ENCODE measurements at regions not wholly inside any gene's neighbourhood (a gene's known extent, or its start where the extent isn't known, plus 50 kb on each side); places are given as distances from the start of the nearest gene placed in this dataset.

DNA sequence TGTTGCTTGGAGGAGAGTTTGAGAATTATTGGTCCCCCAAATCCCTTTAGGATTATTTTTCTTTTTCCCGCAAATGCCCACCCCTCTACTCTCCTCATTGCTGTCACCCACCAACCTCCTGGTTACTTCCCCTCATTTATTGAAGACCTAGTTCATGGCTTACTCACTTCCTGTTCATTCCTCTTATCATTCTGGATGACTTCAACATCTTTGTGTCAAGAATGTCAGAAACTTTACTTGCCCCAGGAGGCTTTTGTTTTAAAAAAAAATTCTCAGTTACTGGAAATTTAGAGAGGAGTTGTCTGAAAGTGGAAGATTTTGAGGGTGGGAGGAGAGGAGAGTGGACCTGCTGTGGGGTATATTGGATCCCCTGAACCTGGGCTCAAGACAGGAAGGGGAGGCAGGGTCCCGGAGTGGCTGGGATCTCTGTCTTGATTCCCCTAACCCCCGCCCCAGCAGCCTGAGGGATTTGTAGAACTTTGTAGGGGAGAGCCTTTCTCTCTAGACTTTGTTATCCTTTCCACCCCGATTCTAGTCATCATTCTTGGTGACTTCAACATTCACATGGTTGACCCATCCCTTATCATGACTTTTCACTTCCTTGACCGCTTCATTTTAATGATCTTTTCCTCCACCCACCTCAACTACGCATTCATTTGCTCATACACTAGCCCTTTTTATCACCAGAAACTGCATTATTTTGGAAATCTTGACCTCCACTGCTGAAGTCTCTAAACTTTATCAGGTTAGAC, 69.9 kb upstream of the ESX1 start:
- CTCF ChIA-PET = no interaction called here

DNA sequence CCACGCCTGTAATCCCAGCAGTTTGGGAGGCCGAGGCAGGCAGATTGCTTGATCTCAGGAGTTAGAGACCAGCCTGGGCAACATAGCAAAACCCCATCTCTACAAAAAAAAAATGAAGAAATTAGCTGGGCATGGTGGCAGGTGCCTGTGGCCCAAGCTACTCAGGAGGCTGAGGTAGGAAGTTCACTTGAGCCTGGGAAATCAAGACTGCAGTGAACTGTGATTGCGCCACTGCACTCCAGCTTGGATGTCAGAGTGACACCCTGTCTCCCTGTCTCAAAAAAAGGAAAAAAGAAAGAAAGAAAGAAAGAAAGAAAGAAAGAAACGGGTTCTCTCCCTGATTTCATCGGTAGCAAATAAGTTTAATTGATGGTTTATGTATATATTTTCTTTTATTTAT, 64.6 kb upstream of the ESX1 start:
- ChIA-PET CTCF (no interaction called here), POLR2A (no interaction called here)
- no peak for DNase-seq (ENCODE audit: extremely low spot score)
- TF ChIP-seq BHLHE40 (IDR thresholded peaks at IDR 0.05; ENCODE audit: borderline replicate concordance) (no peak), FOXM1 (IDR thresholded peaks at IDR 0.05; ENCODE audit: borderline replicate concordance) (no peak), ZNF384 (IDR thresholded peaks at IDR 0.05) (no peak), SP1 (IDR thresholded peaks at IDR 0.05) (no peak), FOXK2 (IDR thresholded peaks at IDR 0.05) (no peak), SUZ12 (IDR thresholded peaks at IDR 0.05) (no peak), TARDBP (IDR thresholded peaks at IDR 0.05) (no peak), HDGF (IDR thresholded peaks at IDR 0.05; ENCODE audit: borderline replicate concordance) (no peak), CTBP1 (IDR thresholded peaks at IDR 0.05; ENCODE audit: borderline replicate concordance) (no peak), NFRKB (IDR thresholded peaks at IDR 0.05) (no peak), LEF1 (IDR thresholded peaks at IDR 0.05; ENCODE audit: borderline replicate concordance) (no peak), ELF4 (IDR thresholded peaks at IDR 0.05) (no peak), L3MBTL2 (conservative IDR thresholded peaks at IDR 0.05) (no peak), FOXA1 (IDR thresholded peaks at IDR 0.05) (no peak), ARNT (IDR thresholded peaks at IDR 0.05) (no peak)
- TF ChIP-seq, protein P1, sequence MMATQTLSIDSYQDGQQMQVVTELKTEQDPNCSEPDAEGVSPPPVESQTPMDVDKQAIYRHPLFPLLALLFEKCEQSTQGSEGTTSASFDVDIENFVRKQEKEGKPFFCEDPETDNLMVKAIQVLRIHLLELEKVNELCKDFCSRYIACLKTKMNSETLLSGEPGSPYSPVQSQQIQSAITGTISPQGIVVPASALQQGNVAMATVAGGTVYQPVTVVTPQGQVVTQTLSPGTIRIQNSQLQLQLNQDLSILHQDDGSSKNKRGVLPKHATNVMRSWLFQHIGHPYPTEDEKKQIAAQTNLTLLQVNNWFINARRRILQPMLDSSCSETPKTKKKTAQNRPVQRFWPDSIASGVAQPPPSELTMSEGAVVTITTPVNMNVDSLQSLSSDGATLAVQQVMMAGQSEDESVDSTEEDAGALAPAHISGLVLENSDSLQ (IDR thresholded peaks at IDR 0.05) = no peak

More for the DNA sequence above, 69.9 kb upstream of the ESX1 start:
- TF ChIP-seq SUZ12 (IDR thresholded peaks at IDR 0.05) (no peak), FOXM1 (IDR thresholded peaks at IDR 0.05; ENCODE audit: borderline replicate concordance) (no peak), L3MBTL2 (conservative IDR thresholded peaks at IDR 0.05) (no peak), TARDBP (IDR thresholded peaks at IDR 0.05) (no peak), FOXA1 (IDR thresholded peaks at IDR 0.05) (no peak), FOXK2 (IDR thresholded peaks at IDR 0.05) (no peak), ELF4 (IDR thresholded peaks at IDR 0.05) (no peak)
- no peak for DNase-seq (ENCODE audit: extremely low spot score)
- POLR2A ChIA-PET = no interaction called here

DNA sequence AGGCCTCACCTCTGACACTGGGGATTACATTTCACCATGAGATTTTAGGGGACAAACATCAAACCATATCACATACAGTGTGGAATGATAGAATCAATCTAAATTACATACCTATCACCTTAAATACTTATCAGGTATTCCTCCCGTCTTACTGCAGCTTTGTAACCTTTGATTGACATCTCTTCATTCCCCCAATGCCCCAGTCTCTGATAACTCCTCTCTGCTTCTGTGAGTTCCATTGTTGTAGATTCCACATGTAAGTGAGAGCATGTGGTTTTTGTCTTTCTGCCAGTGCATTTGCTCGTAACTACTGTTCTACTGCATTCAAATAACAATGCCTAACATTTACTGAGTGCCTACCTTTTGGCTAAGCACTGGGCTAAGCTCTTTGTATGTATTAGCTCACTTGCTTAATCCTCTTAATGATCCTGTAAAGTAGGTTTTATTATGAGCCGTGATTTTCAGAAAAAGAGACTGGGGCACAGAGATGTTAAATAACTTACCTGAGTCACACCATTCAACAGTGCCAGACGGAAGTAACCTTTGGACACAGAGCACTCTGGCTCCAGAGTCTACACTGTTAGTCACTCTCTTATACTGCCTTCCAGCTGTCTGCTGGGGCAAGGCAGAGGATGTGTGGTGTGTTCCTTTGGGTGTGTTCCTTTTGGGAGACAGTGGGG, 63.7 kb upstream of the ESX1 start:
- no peak for DNase-seq (ENCODE audit: extremely low spot score)
- TF ChIP-seq, protein P1 (IDR thresholded peaks at IDR 0.05) = peak; percentile 53
- TF ChIP-seq SUZ12 (IDR thresholded peaks at IDR 0.05) (no peak), TARDBP (IDR thresholded peaks at IDR 0.05) (no peak)
- CTCF ChIA-PET = no interaction called here
- POLR2A ChIA-PET = no interaction called here

DNA sequence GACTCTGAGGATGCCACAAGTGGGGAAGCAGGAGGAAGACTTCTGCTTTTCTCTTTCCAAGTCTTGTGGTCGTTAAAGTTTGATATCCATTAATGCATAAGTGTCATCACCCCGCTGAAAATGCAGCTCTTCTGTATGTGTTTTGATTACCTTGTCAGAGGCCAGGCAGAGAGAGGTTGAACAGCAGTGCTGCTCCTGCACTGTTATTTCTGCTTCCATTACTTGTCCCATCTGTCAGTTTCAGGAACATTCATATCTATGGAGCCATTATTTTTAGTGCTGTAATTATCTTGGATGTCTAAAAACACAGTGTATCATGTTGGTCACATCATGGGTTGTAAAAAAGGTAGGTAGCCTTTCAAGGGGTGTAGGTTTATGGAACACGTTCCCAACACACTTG, 62.0 kb upstream of the ESX1 start:
- TF ChIP-seq, protein P1 (IDR thresholded peaks at IDR 0.05) = no peak
- no peak for TF ChIP-seq SUZ12 (IDR thresholded peaks at IDR 0.05)
- no peak for TF ChIP-seq FOXK2 (IDR thresholded peaks at IDR 0.05)
- TF ChIP-seq ZNF384 (IDR thresholded peaks at IDR 0.05) = no peak
- TF ChIP-seq SP1 (IDR thresholded peaks at IDR 0.05) = no peak
- TF ChIP-seq ELF4 (IDR thresholded peaks at IDR 0.05) = no peak
- TF ChIP-seq L3MBTL2 (conservative IDR thresholded peaks at IDR 0.05) = no peak
- no peak for TF ChIP-seq FOXM1 (IDR thresholded peaks at IDR 0.05; ENCODE audit: borderline replicate concordance)
- no peak for TF ChIP-seq CTBP1 (IDR thresholded peaks at IDR 0.05; ENCODE audit: borderline replicate concordance)
- no peak for TF ChIP-seq TARDBP (IDR thresholded peaks at IDR 0.05)
- TF ChIP-seq FOXA1 (IDR thresholded peaks at IDR 0.05) = no peak
- no peak for TF ChIP-seq ARNT (IDR thresholded peaks at IDR 0.05)
- ChIA-PET CTCF (interaction anchor here (1.0 kb wide), 1 partner anchor 18 kb away, joined by 3 read pairs; no protein-coding TSS in a partner anchor), POLR2A (no interaction called here)
- no peak for DNase-seq (ENCODE audit: extremely low spot score)

DNA sequence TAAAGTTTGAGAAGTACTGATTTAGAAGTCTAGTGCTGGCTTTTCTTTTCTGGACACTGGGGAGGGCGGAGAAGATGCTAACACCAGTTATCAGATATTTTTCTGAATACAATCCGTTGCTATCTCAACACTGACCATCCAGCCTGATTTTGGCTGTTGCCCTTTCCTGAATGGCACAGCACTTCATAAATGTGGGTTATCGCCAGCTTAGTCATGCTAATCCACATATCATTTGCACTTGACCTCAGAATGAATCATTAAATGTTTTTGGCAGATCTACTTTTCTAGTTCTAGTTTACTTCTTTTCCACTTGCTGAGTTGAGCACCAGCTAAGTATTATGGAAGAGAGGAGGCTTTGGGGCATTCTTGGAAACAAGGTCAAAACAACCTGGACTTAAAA, 60.8 kb upstream of the ESX1 start:
- POLR2A ChIA-PET = interaction anchor here (1.0 kb wide), 1 partner anchor 36 kb away, joined by 3 read pairs; no protein-coding TSS in a partner anchor
- TF ChIP-seq SUZ12 (IDR thresholded peaks at IDR 0.05) (no peak), FOXA1 (IDR thresholded peaks at IDR 0.05) (no peak), ARNT (IDR thresholded peaks at IDR 0.05) (no peak), SP1 (IDR thresholded peaks at IDR 0.05) (no peak), ELF4 (IDR thresholded peaks at IDR 0.05) (no peak), L3MBTL2 (conservative IDR thresholded peaks at IDR 0.05) (no peak), NFRKB (IDR thresholded peaks at IDR 0.05) (no peak), TARDBP (IDR thresholded peaks at IDR 0.05) (no peak), ZNF384 (IDR thresholded peaks at IDR 0.05) (no peak), LEF1 (IDR thresholded peaks at IDR 0.05; ENCODE audit: borderline replicate concordance) (no peak), FOXK2 (IDR thresholded peaks at IDR 0.05) (no peak), FOXM1 (IDR thresholded peaks at IDR 0.05; ENCODE audit: borderline replicate concordance) (no peak), HDGF (IDR thresholded peaks at IDR 0.05; ENCODE audit: borderline replicate concordance) (no peak), BHLHE40 (IDR thresholded peaks at IDR 0.05; ENCODE audit: borderline replicate concordance) (no peak), CTBP1 (IDR thresholded peaks at IDR 0.05; ENCODE audit: borderline replicate concordance) (no peak)
- TF ChIP-seq, protein P1 (IDR thresholded peaks at IDR 0.05) = no peak
- DNase-seq (ENCODE audit: extremely low spot score) = no peak
- CTCF ChIA-PET = no interaction called here

Measured in HEK293T (cell line).